GM23338 (cell line): ENCODE measurements at regions not wholly inside any gene's neighbourhood (a gene's known extent, or its start where the extent isn't known, plus 50 kb on each side); places are given as distances from the start of the nearest gene placed in this dataset.

ENCODE experiments used
- ATAC-seq: fragments of 200-7000 bp; cut with Tn5 transposase; 3 replicates; pipeline ENCODE4 v1.9.1; 2020
- DNase-seq: peaks from one replicate; pipeline ENCODE4 v3.0.0-alpha.2; 2015; ENCODE audit warnings: low spot score
- H2AFZ ChIP-seq: fragments of 200-600 bp; sonication (generic); 2 replicates; pipeline ENCODE4 v1.8.0; 2016; ENCODE audit warnings: antibody characterized with exemption, mild to moderate bottlenecking, moderate library complexity
- H3F3A ChIP-seq: fragments of 200-600 bp; sonication (generic); replicated peaks from 2 replicates; pipeline ENCODE4 v1.8.0; 2017; ENCODE audit warnings: antibody characterized with exemption, mixed run types, low read depth
- H3K27ac ChIP-seq: fragments of 200-600 bp; sonication (generic); 2 replicates; pipeline ENCODE4 v1.6.1; 2016; ENCODE audit warnings: low read depth
- H3K27me3 ChIP-seq: fragments of 200-600 bp; sonication (generic); 2 replicates; pipeline ENCODE4 v1.8.0; 2016; ENCODE audit warnings: mild to moderate bottlenecking, mixed run types, moderate library complexity; ENCODE audit not compliant: insufficient read depth
- H3K36me3 ChIP-seq: fragments of 200-600 bp; sonication (generic); 2 replicates; pipeline ENCODE4 v1.8.0; 2016; ENCODE audit warnings: mild to moderate bottlenecking; ENCODE audit not compliant: insufficient read depth
- H3K4me1 ChIP-seq: fragments of 200-600 bp; sonication (generic); 2 replicates; pipeline ENCODE4 v1.8.0; 2016; ENCODE audit warnings: mild to moderate bottlenecking, moderate library complexity; ENCODE audit not compliant: insufficient read depth
- H3K4me2 ChIP-seq: fragments of 200-600 bp; sonication (generic); 2 replicates; pipeline ENCODE4 v1.7.1; 2017; ENCODE audit warnings: mixed run types
- H3K4me3 ChIP-seq: fragments of 200-600 bp; sonication (generic); 2 replicates; pipeline ENCODE4 v1.6.1; 2016; ENCODE audit warnings: mixed run types
- H3K79me2 ChIP-seq: fragments of 200-600 bp; sonication (generic); replicated peaks from 2 replicates; pipeline ENCODE4 v1.8.0; 2017; ENCODE audit warnings: mild to moderate bottlenecking; ENCODE audit not compliant: insufficient read depth
- H3K9me2 ChIP-seq: fragments of 200-600 bp; sonication (generic); 2 replicates; pipeline ENCODE4 v1.8.0; 2017; ENCODE audit not compliant: insufficient read depth
- H4K20me1 ChIP-seq: fragments of 200-600 bp; sonication (generic); replicated peaks from 2 replicates; pipeline ENCODE4 v1.8.0; 2017; ENCODE audit warnings: mild to moderate bottlenecking; ENCODE audit not compliant: insufficient read depth
- H3K27ac Mint-ChIP-seq: 2 replicates; pipeline ENCODE4 v1.8.0; 2020; ENCODE audit warnings: inconsistent platforms, mild to moderate bottlenecking, moderate library complexity, mixed read lengths
- H3K27me3 Mint-ChIP-seq: 3 replicates; pipeline ENCODE4 v1.8.0; 2022; ENCODE audit warnings: low read depth, mild to moderate bottlenecking, moderate library complexity, mixed read lengths, inconsistent platforms; ENCODE audit not compliant: insufficient read depth, poor library complexity
- H3K36me3 Mint-ChIP-seq: 3 replicates; pipeline ENCODE4 v1.8.0; 2021; ENCODE audit warnings: low read depth, mild to moderate bottlenecking, inconsistent platforms, moderate library complexity, mixed read lengths
- H3K4me1 Mint-ChIP-seq: 3 replicates; pipeline ENCODE4 v1.8.0; 2020; ENCODE audit warnings: mild to moderate bottlenecking, inconsistent platforms, mixed read lengths
- H3K4me3 Mint-ChIP-seq: 3 replicates; pipeline ENCODE4 v1.8.0; 2021; ENCODE audit warnings: moderate library complexity, mild to moderate bottlenecking, inconsistent platforms, mixed read lengths
- H3K9me3 Mint-ChIP-seq: 3 replicates; pipeline ENCODE4 v1.8.0; 2020; ENCODE audit warnings: moderate library complexity, mild to moderate bottlenecking, inconsistent platforms, mixed read lengths
- CREB1 ChIP-seq: fragments of 250-450 bp; sonication (Bioruptor Pico); IDR thresholded peaks from 2 replicates; pipeline ENCODE4 v1.5.0; 2020; ENCODE audit warnings: low read depth, mild to moderate bottlenecking, moderate library complexity
- EZH2 ChIP-seq: fragments of 200-600 bp; sonication (generic); IDR thresholded peaks from one replicate; pipeline ENCODE4 v1.8.0; 2017; ENCODE audit warnings: antibody characterized with exemption, mild to moderate bottlenecking, low read depth; ENCODE audit not compliant: unreplicated experiment
- EZH2phosphoT487 ChIP-seq: fragments of 200-600 bp; sonication (generic); IDR thresholded peaks from one replicate; pipeline ENCODE4 v1.8.1; 2018; ENCODE audit warnings: antibody characterized with exemption; ENCODE audit not compliant: unreplicated experiment
- JUNB ChIP-seq: IDR thresholded peaks from one replicate; pipeline ENCODE4 v1.6.1; 2016; ENCODE audit warnings: antibody characterized with exemption; ENCODE audit not compliant: unreplicated experiment
- NANOG ChIP-seq: IDR thresholded peaks from 2 replicates; pipeline ENCODE4 v1.6.1; 2016; ENCODE audit warnings: antibody characterized with exemption, borderline replicate concordance
- POLR2AphosphoS5 ChIP-seq: IDR thresholded peaks from 2 replicates; pipeline ENCODE4 v1.6.1; 2016; ENCODE audit warnings: antibody characterized with exemption, low read depth
- STAT1 ChIP-seq: IDR thresholded peaks from one replicate; pipeline ENCODE4 v1.6.1; 2016; ENCODE audit warnings: antibody characterized with exemption; ENCODE audit not compliant: unreplicated experiment
- ZNF114 ChIP-seq: fragments of 250-450 bp; sonication (Bioruptor Pico); IDR thresholded peaks from 2 replicates; pipeline ENCODE4 v1.5.0; 2020; ENCODE audit warnings: mild to moderate bottlenecking, moderate library complexity
- ZNF331 ChIP-seq: fragments of 250-450 bp; sonication (Bioruptor Pico); IDR thresholded peaks from 2 replicates; pipeline ENCODE4 v1.5.0; 2020; ENCODE audit warnings: low read depth, mild to moderate bottlenecking, moderate library complexity
- TF ChIP-seq, protein P1 (sequence below): IDR thresholded peaks from one replicate; pipeline ENCODE4 v1.6.1; 2018; ENCODE audit warnings: antibody characterized with exemption; ENCODE audit not compliant: unreplicated experiment
- TF ChIP-seq, protein P2 (sequence below): IDR thresholded peaks from 2 replicates; pipeline ENCODE4 v1.6.1; 2016; ENCODE audit warnings: antibody characterized with exemption
- TF ChIP-seq, protein P3 (sequence below), 2 experiments: fragments of 200-600 bp in 1 of 2; sonication (generic) in 1 of 2; conservative IDR thresholded peaks; 2 replicates each; pipeline versions ENCODE4 v1.5.1 to v1.6.1; 2016 to 2017; ENCODE audit warnings: antibody characterized with exemption in 2 of 2, low read depth in 2 of 2, mild to moderate bottlenecking in 2 of 2, moderate library complexity in 1 of 2
- TF ChIP-seq, protein P4 (sequence below): fragments of 250-450 bp; sonication (Bioruptor Pico); IDR thresholded peaks from 2 replicates; pipeline ENCODE4 v1.5.0; 2020; ENCODE audit warnings: mild to moderate bottlenecking, moderate library complexity

DNA sequence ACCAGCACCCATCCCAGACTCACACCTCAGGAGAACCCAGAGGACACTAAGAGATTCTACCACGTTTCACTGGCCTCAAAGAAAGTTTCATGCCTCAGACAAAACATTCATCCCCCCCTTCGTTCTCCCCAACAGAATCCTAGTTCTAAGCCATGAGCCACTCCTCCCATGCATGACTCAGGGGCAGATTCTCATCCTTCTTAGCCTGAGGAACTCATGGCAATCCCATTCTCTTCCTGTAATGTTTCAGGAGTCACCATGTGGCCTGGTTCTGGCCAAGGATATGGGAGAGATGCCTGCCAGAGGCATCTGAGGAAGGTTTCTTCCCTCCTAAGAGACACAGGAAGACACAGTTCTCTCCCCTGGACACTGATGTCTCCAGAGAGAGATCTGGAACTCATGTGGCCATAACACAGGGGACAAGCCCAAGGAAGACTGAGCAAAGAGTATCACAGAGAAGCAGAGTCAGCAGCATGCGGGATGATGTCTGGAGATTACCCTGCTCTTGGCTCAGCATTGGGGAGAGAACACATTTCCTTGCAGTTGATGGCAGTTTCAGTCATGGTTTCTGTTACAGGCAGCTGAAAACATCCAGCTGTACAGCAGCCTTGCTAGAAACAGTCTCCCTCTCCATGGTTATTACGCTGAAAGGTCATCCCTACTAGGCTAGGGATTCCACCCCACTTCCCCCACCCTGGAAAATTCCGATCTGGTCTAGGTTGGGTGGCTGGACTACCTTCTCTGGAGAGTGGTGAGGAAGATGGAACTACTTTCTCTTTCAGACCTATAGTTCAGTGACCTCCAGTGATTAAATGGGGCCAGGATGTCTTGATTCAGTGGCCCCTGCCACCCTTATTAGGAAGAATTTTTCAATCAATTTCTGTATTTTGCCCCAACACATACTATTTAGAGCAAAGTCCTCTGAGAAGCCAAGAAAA, 115.4 kb downstream of the ZNF608 start:
- peaks cover 22% of the 10 kb centered on the region for H3K4me1 Mint-ChIP-seq
- Histone ChIP-seq H3K27me3 (no peaks in the 10 kb centered on the region), H3K9me2 (peaks cover 12% of the 10 kb centered on the region), H4K20me1 (no peaks in the 10 kb centered on the region), H3F3A (0 out of 2 replicates have a peak, but pooled peaks cover 3% of the 10 kb centered on the region), H3K4me3 (no peak overlapping the region), H2AFZ (no peak overlapping the region), H3K4me1 (peaks cover 18% of the 10 kb centered on the region), H3K27ac (no peak overlapping the region), H3K79me2 (no peaks in the 10 kb centered on the region), H3K4me2 (no peak overlapping the region), H3K36me3 (no peaks in the 10 kb centered on the region)
- no peak for DNase-seq
- H3K4me3 Mint-ChIP-seq, result no peak overlapping the region
- H3K9me3 Mint-ChIP-seq, result no peaks in the 10 kb centered on the region; the same call in 1 of the 3 replicates
- peaks cover 42% of the 10 kb centered on the region for H3K36me3 Mint-ChIP-seq
- ATAC-seq, result no peak
- TF ChIP-seq EZH2phosphoT487 (no peak), CREB1 (CRISPR knock-in tag) (no peak), ZNF331 (CRISPR knock-in tag) (no peak), ZNF114 (CRISPR knock-in tag) (no peak), POLR2AphosphoS5 (no peak), NANOG (no peak), STAT1 (no peak), JUNB (no peak), EZH2 (no peak)
- TF ChIP-seq, protein P1, sequence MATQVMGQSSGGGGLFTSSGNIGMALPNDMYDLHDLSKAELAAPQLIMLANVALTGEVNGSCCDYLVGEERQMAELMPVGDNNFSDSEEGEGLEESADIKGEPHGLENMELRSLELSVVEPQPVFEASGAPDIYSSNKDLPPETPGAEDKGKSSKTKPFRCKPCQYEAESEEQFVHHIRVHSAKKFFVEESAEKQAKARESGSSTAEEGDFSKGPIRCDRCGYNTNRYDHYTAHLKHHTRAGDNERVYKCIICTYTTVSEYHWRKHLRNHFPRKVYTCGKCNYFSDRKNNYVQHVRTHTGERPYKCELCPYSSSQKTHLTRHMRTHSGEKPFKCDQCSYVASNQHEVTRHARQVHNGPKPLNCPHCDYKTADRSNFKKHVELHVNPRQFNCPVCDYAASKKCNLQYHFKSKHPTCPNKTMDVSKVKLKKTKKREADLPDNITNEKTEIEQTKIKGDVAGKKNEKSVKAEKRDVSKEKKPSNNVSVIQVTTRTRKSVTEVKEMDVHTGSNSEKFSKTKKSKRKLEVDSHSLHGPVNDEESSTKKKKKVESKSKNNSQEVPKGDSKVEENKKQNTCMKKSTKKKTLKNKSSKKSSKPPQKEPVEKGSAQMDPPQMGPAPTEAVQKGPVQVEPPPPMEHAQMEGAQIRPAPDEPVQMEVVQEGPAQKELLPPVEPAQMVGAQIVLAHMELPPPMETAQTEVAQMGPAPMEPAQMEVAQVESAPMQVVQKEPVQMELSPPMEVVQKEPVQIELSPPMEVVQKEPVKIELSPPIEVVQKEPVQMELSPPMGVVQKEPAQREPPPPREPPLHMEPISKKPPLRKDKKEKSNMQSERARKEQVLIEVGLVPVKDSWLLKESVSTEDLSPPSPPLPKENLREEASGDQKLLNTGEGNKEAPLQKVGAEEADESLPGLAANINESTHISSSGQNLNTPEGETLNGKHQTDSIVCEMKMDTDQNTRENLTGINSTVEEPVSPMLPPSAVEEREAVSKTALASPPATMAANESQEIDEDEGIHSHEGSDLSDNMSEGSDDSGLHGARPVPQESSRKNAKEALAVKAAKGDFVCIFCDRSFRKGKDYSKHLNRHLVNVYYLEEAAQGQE, result no peak
- TF ChIP-seq, protein P2, sequence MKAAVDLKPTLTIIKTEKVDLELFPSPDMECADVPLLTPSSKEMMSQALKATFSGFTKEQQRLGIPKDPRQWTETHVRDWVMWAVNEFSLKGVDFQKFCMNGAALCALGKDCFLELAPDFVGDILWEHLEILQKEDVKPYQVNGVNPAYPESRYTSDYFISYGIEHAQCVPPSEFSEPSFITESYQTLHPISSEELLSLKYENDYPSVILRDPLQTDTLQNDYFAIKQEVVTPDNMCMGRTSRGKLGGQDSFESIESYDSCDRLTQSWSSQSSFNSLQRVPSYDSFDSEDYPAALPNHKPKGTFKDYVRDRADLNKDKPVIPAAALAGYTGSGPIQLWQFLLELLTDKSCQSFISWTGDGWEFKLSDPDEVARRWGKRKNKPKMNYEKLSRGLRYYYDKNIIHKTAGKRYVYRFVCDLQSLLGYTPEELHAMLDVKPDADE, result no peak
- TF ChIP-seq, protein P3, sequence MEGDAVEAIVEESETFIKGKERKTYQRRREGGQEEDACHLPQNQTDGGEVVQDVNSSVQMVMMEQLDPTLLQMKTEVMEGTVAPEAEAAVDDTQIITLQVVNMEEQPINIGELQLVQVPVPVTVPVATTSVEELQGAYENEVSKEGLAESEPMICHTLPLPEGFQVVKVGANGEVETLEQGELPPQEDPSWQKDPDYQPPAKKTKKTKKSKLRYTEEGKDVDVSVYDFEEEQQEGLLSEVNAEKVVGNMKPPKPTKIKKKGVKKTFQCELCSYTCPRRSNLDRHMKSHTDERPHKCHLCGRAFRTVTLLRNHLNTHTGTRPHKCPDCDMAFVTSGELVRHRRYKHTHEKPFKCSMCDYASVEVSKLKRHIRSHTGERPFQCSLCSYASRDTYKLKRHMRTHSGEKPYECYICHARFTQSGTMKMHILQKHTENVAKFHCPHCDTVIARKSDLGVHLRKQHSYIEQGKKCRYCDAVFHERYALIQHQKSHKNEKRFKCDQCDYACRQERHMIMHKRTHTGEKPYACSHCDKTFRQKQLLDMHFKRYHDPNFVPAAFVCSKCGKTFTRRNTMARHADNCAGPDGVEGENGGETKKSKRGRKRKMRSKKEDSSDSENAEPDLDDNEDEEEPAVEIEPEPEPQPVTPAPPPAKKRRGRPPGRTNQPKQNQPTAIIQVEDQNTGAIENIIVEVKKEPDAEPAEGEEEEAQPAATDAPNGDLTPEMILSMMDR (conservative IDR thresholded peaks at IDR 0.05; ENCODE audit: low read depth in 2 of 2), result no peak
- TF ChIP-seq, protein P4, sequence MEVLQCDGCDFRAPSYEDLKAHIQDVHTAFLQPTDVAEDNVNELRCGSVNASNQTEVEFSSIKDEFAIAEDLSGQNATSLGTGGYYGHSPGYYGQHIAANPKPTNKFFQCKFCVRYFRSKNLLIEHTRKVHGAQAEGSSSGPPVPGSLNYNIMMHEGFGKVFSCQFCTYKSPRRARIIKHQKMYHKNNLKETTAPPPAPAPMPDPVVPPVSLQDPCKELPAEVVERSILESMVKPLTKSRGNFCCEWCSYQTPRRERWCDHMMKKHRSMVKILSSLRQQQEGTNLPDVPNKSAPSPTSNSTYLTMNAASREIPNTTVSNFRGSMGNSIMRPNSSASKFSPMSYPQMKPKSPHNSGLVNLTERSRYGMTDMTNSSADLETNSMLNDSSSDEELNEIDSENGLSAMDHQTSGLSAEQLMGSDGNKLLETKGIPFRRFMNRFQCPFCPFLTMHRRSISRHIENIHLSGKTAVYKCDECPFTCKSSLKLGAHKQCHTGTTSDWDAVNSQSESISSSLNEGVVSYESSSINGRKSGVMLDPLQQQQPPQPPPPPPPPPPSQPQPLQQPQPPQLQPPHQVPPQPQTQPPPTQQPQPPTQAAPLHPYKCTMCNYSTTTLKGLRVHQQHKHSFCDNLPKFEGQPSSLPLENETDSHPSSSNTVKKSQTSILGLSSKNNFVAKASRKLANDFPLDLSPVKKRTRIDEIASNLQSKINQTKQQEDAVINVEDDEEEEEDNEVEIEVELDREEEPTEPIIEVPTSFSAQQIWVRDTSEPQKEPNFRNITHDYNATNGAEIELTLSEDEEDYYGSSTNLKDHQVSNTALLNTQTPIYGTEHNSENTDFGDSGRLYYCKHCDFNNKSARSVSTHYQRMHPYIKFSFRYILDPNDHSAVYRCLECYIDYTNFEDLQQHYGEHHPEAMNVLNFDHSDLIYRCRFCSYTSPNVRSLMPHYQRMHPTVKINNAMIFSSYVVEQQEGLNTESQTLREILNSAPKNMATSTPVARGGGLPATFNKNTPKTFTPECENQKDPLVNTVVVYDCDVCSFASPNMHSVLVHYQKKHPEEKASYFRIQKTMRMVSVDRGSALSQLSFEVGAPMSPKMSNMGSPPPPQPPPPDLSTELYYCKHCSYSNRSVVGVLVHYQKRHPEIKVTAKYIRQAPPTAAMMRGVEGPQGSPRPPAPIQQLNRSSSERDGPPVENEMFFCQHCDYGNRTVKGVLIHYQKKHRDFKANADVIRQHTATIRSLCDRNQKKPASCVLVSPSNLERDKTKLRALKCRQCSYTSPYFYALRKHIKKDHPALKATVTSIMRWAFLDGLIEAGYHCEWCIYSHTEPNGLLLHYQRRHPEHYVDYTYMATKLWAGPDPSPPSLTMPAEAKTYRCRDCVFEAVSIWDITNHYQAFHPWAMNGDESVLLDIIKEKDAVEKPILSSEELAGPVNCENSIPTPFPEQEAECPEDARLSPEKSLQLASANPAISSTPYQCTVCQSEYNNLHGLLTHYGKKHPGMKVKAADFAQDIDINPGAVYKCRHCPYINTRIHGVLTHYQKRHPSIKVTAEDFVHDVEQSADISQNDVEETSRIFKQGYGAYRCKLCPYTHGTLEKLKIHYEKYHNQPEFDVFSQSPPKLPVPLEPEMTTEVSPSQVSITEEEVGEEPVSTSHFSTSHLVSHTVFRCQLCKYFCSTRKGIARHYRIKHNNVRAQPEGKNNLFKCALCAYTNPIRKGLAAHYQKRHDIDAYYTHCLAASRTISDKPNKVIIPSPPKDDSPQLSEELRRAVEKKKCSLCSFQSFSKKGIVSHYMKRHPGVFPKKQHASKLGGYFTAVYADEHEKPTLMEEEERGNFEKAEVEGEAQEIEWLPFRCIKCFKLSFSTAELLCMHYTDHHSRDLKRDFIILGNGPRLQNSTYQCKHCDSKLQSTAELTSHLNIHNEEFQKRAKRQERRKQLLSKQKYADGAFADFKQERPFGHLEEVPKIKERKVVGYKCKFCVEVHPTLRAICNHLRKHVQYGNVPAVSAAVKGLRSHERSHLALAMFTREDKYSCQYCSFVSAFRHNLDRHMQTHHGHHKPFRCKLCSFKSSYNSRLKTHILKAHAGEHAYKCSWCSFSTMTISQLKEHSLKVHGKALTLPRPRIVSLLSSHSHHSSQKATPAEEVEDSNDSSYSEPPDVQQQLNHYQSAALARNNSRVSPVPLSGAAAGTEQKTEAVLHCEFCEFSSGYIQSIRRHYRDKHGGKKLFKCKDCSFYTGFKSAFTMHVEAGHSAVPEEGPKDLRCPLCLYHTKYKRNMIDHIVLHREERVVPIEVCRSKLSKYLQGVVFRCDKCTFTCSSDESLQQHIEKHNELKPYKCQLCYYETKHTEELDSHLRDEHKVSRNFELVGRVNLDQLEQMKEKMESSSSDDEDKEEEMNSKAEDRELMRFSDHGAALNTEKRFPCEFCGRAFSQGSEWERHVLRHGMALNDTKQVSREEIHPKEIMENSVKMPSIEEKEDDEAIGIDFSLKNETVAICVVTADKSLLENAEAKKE, result no peak
- H3K27ac Mint-ChIP-seq, result peak overlapping the region; percentile 36; the same call in 1 of the 2 replicates
- H3K27me3 Mint-ChIP-seq, result peaks cover 13% of the 10 kb centered on the region
